ENCODE measurements at regions not wholly inside any gene's neighbourhood (a gene's known extent, or its start where the extent isn't known, plus 50 kb on each side); places are given as distances from the start of the nearest gene placed in this dataset.

GRCh38 chr12:66043035-66043434 lies 87.5 kb downstream of the LLPH start:
- Histone ChIP-seq H3K27me3 (ENCODE audit: control insufficient read depth, insufficient read depth, low read length) (no peaks in the 10 kb centered on the region), H3K9ac (ENCODE audit: low read length) (no peak overlapping the region), H3K4me1 (ENCODE audit: control insufficient read depth, insufficient read depth, low read length) (no peaks in the 10 kb centered on the region), H3K27ac (ENCODE audit: low read depth, low read length) (no peak overlapping the region), H3K36me3 (ENCODE audit: control insufficient read depth, insufficient read depth, low read length) (no peaks in the 10 kb centered on the region), H3K4me3 (ENCODE audit: low read depth, low read length) (no peak overlapping the region), H3K9me3 (ENCODE audit: control insufficient read depth, insufficient read depth, low read depth, low read length) (no peaks in the 10 kb centered on the region)

- H3K4me1 ChIP-seq (ENCODE audit: control insufficient read depth, insufficient read depth, low read length), result no peaks in the 10 kb centered on the region
- H3K27me3 ChIP-seq (ENCODE audit: control insufficient read depth, insufficient read depth, low read length), result no peaks in the 10 kb centered on the region
- no peak overlapping the region for H3K9ac ChIP-seq (ENCODE audit: low read length)
- no peak overlapping the region for H3K4me3 ChIP-seq (ENCODE audit: low read depth, low read length)
- H3K27ac ChIP-seq (ENCODE audit: low read depth, low read length), result no peak overlapping the region
- no peaks in the 10 kb centered on the region for H3K9me3 ChIP-seq (ENCODE audit: control insufficient read depth, insufficient read depth, low read depth, low read length)
- no peaks in the 10 kb centered on the region for H3K36me3 ChIP-seq (ENCODE audit: control insufficient read depth, insufficient read depth, low read length)
Measured at GRCh38 chr12:66041651-66042363, 88.7 kb downstream of the LLPH start.

DNA sequence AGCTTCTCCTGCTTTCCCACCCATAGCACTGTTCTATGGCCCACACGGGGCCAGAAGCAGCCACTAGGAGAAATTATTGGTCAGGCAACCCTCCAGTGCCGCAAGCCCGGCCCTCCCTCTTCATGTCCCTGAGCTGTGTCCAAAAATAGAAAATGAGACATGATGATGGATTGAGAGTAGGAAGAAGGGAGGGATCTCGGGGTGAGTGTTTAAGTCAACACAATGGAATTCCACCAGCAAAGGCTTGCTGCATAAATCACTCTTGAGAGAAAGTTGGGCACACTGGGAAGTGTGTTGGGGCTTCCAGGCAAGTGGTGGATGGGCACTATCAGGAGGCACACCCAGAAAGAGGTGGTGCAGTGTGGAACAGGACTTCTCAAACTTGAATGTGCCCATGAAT lies 94.2 kb downstream of the LLPH start:
- Histone ChIP-seq H3K27ac (ENCODE audit: low read depth, low read length) (no peak overlapping the region), H3K9ac (ENCODE audit: low read length) (no peak overlapping the region), H3K36me3 (ENCODE audit: control insufficient read depth, insufficient read depth, low read length) (no peaks in the 10 kb centered on the region), H3K9me3 (ENCODE audit: control insufficient read depth, insufficient read depth, low read depth, low read length) (no peaks in the 10 kb centered on the region), H3K27me3 (ENCODE audit: control insufficient read depth, insufficient read depth, low read length) (no peaks in the 10 kb centered on the region), H3K4me1 (ENCODE audit: control insufficient read depth, insufficient read depth, low read length) (no peaks in the 10 kb centered on the region), H3K4me3 (ENCODE audit: low read depth, low read length) (no peak overlapping the region)

- Histone ChIP-seq H3K27ac (ENCODE audit: low read depth, low read length) (no peak overlapping the region), H3K4me3 (ENCODE audit: low read depth, low read length) (no peak overlapping the region), H3K36me3 (ENCODE audit: control insufficient read depth, insufficient read depth, low read length) (no peaks in the 10 kb centered on the region), H3K27me3 (ENCODE audit: control insufficient read depth, insufficient read depth, low read length) (no peaks in the 10 kb centered on the region), H3K9me3 (ENCODE audit: control insufficient read depth, insufficient read depth, low read depth, low read length) (no peaks in the 10 kb centered on the region), H3K4me1 (ENCODE audit: control insufficient read depth, insufficient read depth, low read length) (no peaks in the 10 kb centered on the region), H3K9ac (ENCODE audit: low read length) (no peak overlapping the region)
Measured at GRCh38 chr12:66035288-66035966, 95.1 kb downstream of the LLPH start.

DNA sequence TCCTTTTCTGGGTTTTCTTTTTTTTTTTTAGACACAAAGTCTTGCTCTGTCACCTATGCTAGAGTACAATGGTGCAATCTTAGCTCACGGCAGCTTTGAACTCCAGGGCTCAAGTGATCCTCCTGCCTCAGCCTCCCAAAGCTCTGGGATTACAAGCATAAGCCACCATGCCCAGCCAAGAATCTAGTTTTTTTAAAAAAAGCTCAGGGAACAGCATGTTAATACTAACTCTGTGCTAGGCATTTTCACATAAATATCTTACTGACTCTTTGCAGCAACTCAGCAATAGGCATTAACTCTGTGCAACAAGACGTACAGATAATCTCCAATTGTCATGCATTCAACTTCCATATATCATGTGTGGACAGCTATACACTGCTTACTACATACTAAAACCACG lies 97.4 kb downstream of the LLPH start:
- Histone ChIP-seq H3K36me3 (ENCODE audit: control insufficient read depth, insufficient read depth, low read length) (no peaks in the 10 kb centered on the region), H3K9ac (ENCODE audit: low read length) (no peak overlapping the region), H3K9me3 (ENCODE audit: control insufficient read depth, insufficient read depth, low read depth, low read length) (no peaks in the 10 kb centered on the region), H3K27me3 (ENCODE audit: control insufficient read depth, insufficient read depth, low read length) (no peaks in the 10 kb centered on the region), H3K4me1 (ENCODE audit: control insufficient read depth, insufficient read depth, low read length) (no peaks in the 10 kb centered on the region), H3K4me3 (ENCODE audit: low read depth, low read length) (no peak overlapping the region), H3K27ac (ENCODE audit: low read depth, low read length) (no peak overlapping the region)

DNA sequence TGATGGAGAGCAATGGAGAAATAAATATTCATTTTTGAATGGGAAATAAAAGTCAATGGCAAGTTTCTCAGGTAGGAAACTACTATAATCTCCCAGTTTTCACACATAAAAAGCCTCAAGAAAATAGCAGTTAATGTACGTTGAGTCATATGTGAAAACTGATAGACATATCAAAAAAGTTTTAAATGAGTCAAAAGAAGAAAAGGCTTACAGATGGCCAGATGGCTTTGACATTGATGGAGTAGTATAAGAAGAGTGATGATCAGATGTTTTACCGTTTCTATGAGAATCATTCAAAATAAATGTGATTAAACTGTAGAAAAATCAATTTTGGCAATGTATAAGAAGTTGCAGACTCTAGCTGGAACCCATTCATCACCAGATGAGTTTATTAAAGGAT lies 97.8 kb downstream of the LLPH start:
- Histone ChIP-seq H3K9ac (ENCODE audit: low read length) (no peak overlapping the region), H3K36me3 (ENCODE audit: control insufficient read depth, insufficient read depth, low read length) (no peaks in the 10 kb centered on the region), H3K9me3 (ENCODE audit: control insufficient read depth, insufficient read depth, low read depth, low read length) (no peaks in the 10 kb centered on the region), H3K27ac (ENCODE audit: low read depth, low read length) (no peak overlapping the region), H3K27me3 (ENCODE audit: control insufficient read depth, insufficient read depth, low read length) (no peaks in the 10 kb centered on the region), H3K4me1 (ENCODE audit: control insufficient read depth, insufficient read depth, low read length) (no peaks in the 10 kb centered on the region), H3K4me3 (ENCODE audit: low read depth, low read length) (no peak overlapping the region)

GRCh38 chr12:66030217-66030781 lies 100.3 kb downstream of the LLPH start:
- Histone ChIP-seq H3K4me3 (ENCODE audit: low read depth, low read length) (no peak overlapping the region), H3K9me3 (ENCODE audit: control insufficient read depth, insufficient read depth, low read depth, low read length) (no peaks in the 10 kb centered on the region), H3K36me3 (ENCODE audit: control insufficient read depth, insufficient read depth, low read length) (no peaks in the 10 kb centered on the region), H3K9ac (ENCODE audit: low read length) (no peak overlapping the region), H3K27ac (ENCODE audit: low read depth, low read length) (no peak overlapping the region), H3K27me3 (ENCODE audit: control insufficient read depth, insufficient read depth, low read length) (no peaks in the 10 kb centered on the region), H3K4me1 (ENCODE audit: control insufficient read depth, insufficient read depth, low read length) (no peaks in the 10 kb centered on the region)

GRCh38 chr12:66028390-66028789 lies 102.2 kb downstream of the LLPH start:
- no peaks in the 10 kb centered on the region for H3K36me3 ChIP-seq (ENCODE audit: control insufficient read depth, insufficient read depth, low read length)
- no peaks in the 10 kb centered on the region for H3K4me1 ChIP-seq (ENCODE audit: control insufficient read depth, insufficient read depth, low read length)
- no peak overlapping the region for H3K9ac ChIP-seq (ENCODE audit: low read length)
- H3K9me3 ChIP-seq (ENCODE audit: control insufficient read depth, insufficient read depth, low read depth, low read length), result no peaks in the 10 kb centered on the region
- H3K27me3 ChIP-seq (ENCODE audit: control insufficient read depth, insufficient read depth, low read length), result no peaks in the 10 kb centered on the region
- no peak overlapping the region for H3K4me3 ChIP-seq (ENCODE audit: low read depth, low read length)
- no peak overlapping the region for H3K27ac ChIP-seq (ENCODE audit: low read depth, low read length)

GRCh38 chr12:66025477-66025876 lies 105.1 kb downstream of the LLPH start:
- no peaks in the 10 kb centered on the region for H3K9me3 ChIP-seq (ENCODE audit: control insufficient read depth, insufficient read depth, low read depth, low read length)
- no peaks in the 10 kb centered on the region for H3K4me1 ChIP-seq (ENCODE audit: control insufficient read depth, insufficient read depth, low read length)
- no peak overlapping the region for H3K27ac ChIP-seq (ENCODE audit: low read depth, low read length)
- no peaks in the 10 kb centered on the region for H3K27me3 ChIP-seq (ENCODE audit: control insufficient read depth, insufficient read depth, low read length)
- no peak overlapping the region for H3K4me3 ChIP-seq (ENCODE audit: low read depth, low read length)
- H3K36me3 ChIP-seq (ENCODE audit: control insufficient read depth, insufficient read depth, low read length), result no peaks in the 10 kb centered on the region
- H3K9ac ChIP-seq (ENCODE audit: low read length), result no peak overlapping the region

- H3K27ac ChIP-seq (ENCODE audit: low read depth, low read length), result no peak overlapping the region
- H3K4me1 ChIP-seq (ENCODE audit: control insufficient read depth, insufficient read depth, low read length), result no peaks in the 10 kb centered on the region
- no peak overlapping the region for H3K9ac ChIP-seq (ENCODE audit: low read length)
- no peaks in the 10 kb centered on the region for H3K9me3 ChIP-seq (ENCODE audit: control insufficient read depth, insufficient read depth, low read depth, low read length)
- H3K36me3 ChIP-seq (ENCODE audit: control insufficient read depth, insufficient read depth, low read length), result no peaks in the 10 kb centered on the region
- H3K4me3 ChIP-seq (ENCODE audit: low read depth, low read length), result no peak overlapping the region
- H3K27me3 ChIP-seq (ENCODE audit: control insufficient read depth, insufficient read depth, low read length), result no peaks in the 10 kb centered on the region
Measured at GRCh38 chr12:66024949-66025348, 105.6 kb downstream of the LLPH start.

DNA sequence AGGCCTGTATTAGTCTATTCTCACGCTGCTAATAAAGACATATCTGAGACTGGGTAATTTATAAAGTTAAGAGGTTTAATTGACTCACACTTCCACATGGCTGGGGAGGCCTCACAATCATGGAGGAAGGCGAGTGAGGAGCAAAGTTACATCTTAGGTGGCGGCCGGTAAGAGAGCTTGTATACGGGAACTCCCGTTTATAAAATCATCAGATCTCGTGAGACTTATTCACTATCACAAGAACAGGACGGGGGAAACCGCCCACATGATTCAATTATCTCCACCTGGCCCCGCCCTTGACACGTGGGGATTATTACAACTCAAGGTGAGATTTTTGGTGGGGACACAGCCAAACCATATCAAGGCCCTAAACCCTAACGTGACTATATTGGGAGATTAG lies 110.1 kb downstream of the LLPH start:
- Histone ChIP-seq H3K9me3 (ENCODE audit: control insufficient read depth, insufficient read depth, low read depth, low read length) (no peaks in the 10 kb centered on the region), H3K4me1 (ENCODE audit: control insufficient read depth, insufficient read depth, low read length) (no peaks in the 10 kb centered on the region), H3K4me3 (ENCODE audit: low read depth, low read length) (no peak overlapping the region), H3K27ac (ENCODE audit: low read depth, low read length) (no peak overlapping the region), H3K9ac (ENCODE audit: low read length) (no peak overlapping the region), H3K27me3 (ENCODE audit: control insufficient read depth, insufficient read depth, low read length) (no peaks in the 10 kb centered on the region), H3K36me3 (ENCODE audit: control insufficient read depth, insufficient read depth, low read length) (no peaks in the 10 kb centered on the region)
